GDM1 (cell line): ENCODE measurements at regions not wholly inside any gene's neighbourhood (a gene's known extent, or its start where the extent isn't known, plus 50 kb on each side); places are given as distances from the start of the nearest gene placed in this dataset.

ENCODE experiments used
- DNase-seq: peaks from one replicate; lab custom pipeline; 2025; lab: John Stamatoyannopoulos, UW

- no peak for DNase-seq
These were observed 324.4 kb upstream of the ADAMTSL1 start for GRCh38 chr9:18149471-18150011.

- no peak for DNase-seq
These were observed 319.3 kb upstream of the ADAMTSL1 start for GRCh38 chr9:18154661-18155060.

GRCh38 chr9:18159254-18159653, 314.7 kb upstream of the ADAMTSL1 start:
- no peak for DNase-seq

GRCh38 chr9:18163146-18163545, 310.8 kb upstream of the ADAMTSL1 start:
- no peak for DNase-seq

GRCh38 chr9:18167733-18168132, 306.2 kb upstream of the ADAMTSL1 start:
- DNase-seq, result no peak

GRCh38 chr9:18173923-18174322, 300.0 kb upstream of the ADAMTSL1 start:
- no peak for DNase-seq

GRCh38 chr9:18182636-18183035, 291.3 kb upstream of the ADAMTSL1 start:
- no peak for DNase-seq

GRCh38 chr9:18183974-18184373, 290.0 kb upstream of the ADAMTSL1 start:
- DNase-seq, result no peak

- no peak for DNase-seq
These were observed 289.6 kb upstream of the ADAMTSL1 start for GRCh38 chr9:18184401-18184800.

- no peak for DNase-seq
These were observed 288.8 kb upstream of the ADAMTSL1 start for GRCh38 chr9:18185196-18185595.

GRCh38 chr9:18188971-18189370, 285.0 kb upstream of the ADAMTSL1 start:
- no peak for DNase-seq

- DNase-seq, result no peak
These were observed 283.9 kb upstream of the ADAMTSL1 start for GRCh38 chr9:18189871-18190670.

GRCh38 chr9:18190671-18191374, 283.1 kb upstream of the ADAMTSL1 start:
- no peak for DNase-seq

GRCh38 chr9:18194316-18194715, 279.6 kb upstream of the ADAMTSL1 start:
- DNase-seq, result no peak

- no peak for DNase-seq
These were observed 278.7 kb upstream of the ADAMTSL1 start for GRCh38 chr9:18195223-18195622.

GRCh38 chr9:18202924-18203323, 271.0 kb upstream of the ADAMTSL1 start:
- DNase-seq, result no peak

- DNase-seq, result no peak
These were observed 266.2 kb upstream of the ADAMTSL1 start for GRCh38 chr9:18207735-18208134.

- no peak for DNase-seq
These were observed 265.5 kb upstream of the ADAMTSL1 start for GRCh38 chr9:18208166-18209059.

- no peak for DNase-seq
These were observed 258.3 kb upstream of the ADAMTSL1 start for GRCh38 chr9:18215626-18216025.

GRCh38 chr9:18216376-18216775, 257.6 kb upstream of the ADAMTSL1 start:
- no peak for DNase-seq

GRCh38 chr9:18228101-18228500, 245.9 kb upstream of the ADAMTSL1 start:
- DNase-seq, result no peak

- DNase-seq, result no peak
These were observed 243.8 kb upstream of the ADAMTSL1 start for GRCh38 chr9:18229992-18230676.
